A549 (cell line): ENCODE measurements at regions not wholly inside any gene's neighbourhood (a gene's known extent, or its start where the extent isn't known, plus 50 kb on each side); places are given as distances from the start of the nearest gene placed in this dataset.

Experiments
- ATAC-seq, 2 experiments: fragments of 200-7000 bp in 1 of 2; fragments of >200 bp in 1 of 2; cut with Nextera tagmentation in 1 of 2; cut with Tn5 transposase in 1 of 2; 3 replicates each; pipeline versions ENCODE4 v1.8.0 to v1.9.1; 2018 to 2020; ENCODE audit warnings: mild to moderate bottlenecking in 1 of 2, moderate library complexity in 1 of 2
- CTCF ChIA-PET: fragments of 300-600 bp; sonication (Branson Sonifier 250); formaldehyde crosslinking; extraction: SDS; loops from one replicate; lab custom pipeline; 2021; ENCODE audit warnings: antibody characterized with exemption, inconsistent platforms; lab: Yijun Ruan, JAX
- POLR2A ChIA-PET: fragments of 350-600 bp; formaldehyde crosslinking; extraction: SDS; loops from one replicate; lab custom pipeline; 2021; ENCODE audit warnings: antibody characterized with exemption, inconsistent platforms; lab: Yijun Ruan, JAX
- DNase-seq, 2 experiments: peaks; one replicate each; pipeline versions ENCODE4 v3.0.0 to v3.0.0-alpha.2; 2011 to 2016; ENCODE audit warnings: low read depth in 1 of 2, low spot score in 1 of 2
- FAIRE-seq: peaks from 2 replicates; lab custom pipeline; 2011; peaks lifted over from hg19 to GRCh38; lab: Jason Lieb, UNC
- H3K27ac ChIP-seq, 2 experiments: fragments of >200 bp; sonication (Bioruptor Twin); formaldehyde crosslinking; 3 replicates each; pipeline ENCODE4 v1.5.1; 2016 to 2017
- H3K4me1 ChIP-seq: fragments of >200 bp; sonication (Bioruptor Twin); formaldehyde crosslinking; 3 replicates; pipeline ENCODE4 v1.6.1; 2016
- H3K4me2 ChIP-seq: fragments of >200 bp; sonication (Bioruptor Twin); formaldehyde crosslinking; 3 replicates; pipeline ENCODE4 v1.6.1; 2016
- H3K4me3 ChIP-seq: fragments of >200 bp; sonication (Bioruptor Twin); formaldehyde crosslinking; 3 replicates; pipeline ENCODE4 v1.5.1; 2016
- H3K9me3 ChIP-seq: fragments of >200 bp; sonication (Bioruptor Twin); formaldehyde crosslinking; 3 replicates; pipeline ENCODE4 v1.6.1; 2016
- BHLHE40 ChIP-seq: IDR thresholded peaks from 2 replicates; pipeline ENCODE4 v1.6.1; 2012; ENCODE audit warnings: low read depth, low read length, inconsistent platforms
- CEBPB ChIP-seq, 2 experiments: fragments of >200 bp in 1 of 2; sonication (Bioruptor Twin) in 1 of 2; formaldehyde crosslinking in 1 of 2; IDR thresholded peaks; 2 replicates each; pipeline ENCODE4 v1.6.1; 2012 to 2016
- CHD4 ChIP-seq: fragments of 200-600 bp; sonication (generic); IDR thresholded peaks from 2 replicates; pipeline ENCODE4 v1.6.1; 2016; ENCODE audit warnings: antibody characterized with exemption, mild to moderate bottlenecking, borderline replicate concordance
- EP300 ChIP-seq, 2 experiments: fragments of >200 bp; sonication (Bioruptor Twin); formaldehyde crosslinking; IDR thresholded peaks; 2 replicates in 1 of 2; 3 replicates in 1 of 2; pipeline ENCODE4 v1.6.1; 2016 to 2017
- FOSB ChIP-seq: fragments of 250-450 bp; sonication (Bioruptor Pico); IDR thresholded peaks from 2 replicates; pipeline ENCODE4 v1.5.0; 2020; ENCODE audit warnings: mild to moderate bottlenecking, moderate library complexity
- FOSL2 ChIP-seq, 2 experiments: fragments of 450-650 bp in 1 of 2; fragments of >200 bp in 1 of 2; sonication (Bioruptor Twin) in 1 of 2; formaldehyde crosslinking; IDR thresholded peaks; 2 replicates each; pipeline versions ENCODE4 v1.5.0 to v1.6.1; 2016 to 2020; ENCODE audit warnings: mild to moderate bottlenecking in 1 of 2, moderate library complexity in 1 of 2
- GATA3 ChIP-seq: IDR thresholded peaks from 2 replicates; pipeline ENCODE4 v1.6.1; 2012; ENCODE audit warnings: borderline replicate concordance
- HDAC2 ChIP-seq: fragments of 200-600 bp; sonication (generic); IDR thresholded peaks from 2 replicates; pipeline ENCODE4 v1.6.1; 2016
- HOXB13 ChIP-seq: fragments of 250-450 bp; sonication (Bioruptor Pico); IDR thresholded peaks from 2 replicates; pipeline ENCODE4 v1.5.0; 2020; ENCODE audit warnings: low read depth, mild to moderate bottlenecking, moderate library complexity
- JUN ChIP-seq, 2 experiments: fragments of >200 bp; sonication (Bioruptor Twin); formaldehyde crosslinking; IDR thresholded peaks; 2 replicates in 1 of 2; 3 replicates in 1 of 2; pipeline ENCODE4 v1.6.1; 2016 to 2017
- KDM1A ChIP-seq: fragments of 200-600 bp; sonication (generic); IDR thresholded peaks from 2 replicates; pipeline ENCODE4 v1.6.1; 2016; ENCODE audit warnings: low read depth, mild to moderate bottlenecking
- MAFK ChIP-seq: fragments of 450-650 bp; IDR thresholded peaks from 2 replicates; pipeline ENCODE4 v1.6.1; 2014; ENCODE audit not compliant: partially characterized antibody
- MYC ChIP-seq: IDR thresholded peaks from 2 replicates; pipeline ENCODE4 v1.6.1; 2012; ENCODE audit warnings: mild to moderate bottlenecking, inconsistent platforms, low read length, improper control_type of control experiment, borderline replicate concordance
- NFE2L2 ChIP-seq: fragments of 150-350 bp; conservative IDR thresholded peaks from 2 replicates; pipeline ENCODE4 v1.6.1; 2014; ENCODE audit warnings: low read length
- POLR2A ChIP-seq: IDR thresholded peaks from 2 replicates; pipeline ENCODE4 v1.6.1; 2012; ENCODE audit warnings: mild to moderate bottlenecking, low read length
- ZC3H11A ChIP-seq: fragments of 450-650 bp; IDR thresholded peaks from 2 replicates; pipeline ENCODE4 v1.6.1; 2014; ENCODE audit warnings: antibody characterized with exemption, mild to moderate bottlenecking
- ZFP36 ChIP-seq: fragments of 450-650 bp; IDR thresholded peaks from 2 replicates; pipeline ENCODE4 v1.6.1; 2014; ENCODE audit warnings: borderline replicate concordance; ENCODE audit not compliant: partially characterized antibody
- ZNF302 ChIP-seq: fragments of 250-450 bp; sonication (Bioruptor Pico); IDR thresholded peaks from 2 replicates; pipeline ENCODE4 v1.9.0; 2021; ENCODE audit warnings: inconsistent platforms, mild to moderate bottlenecking, moderate library complexity
- WGBS: methylation state at CpG from one replicate; pipeline ENCODE4 v1.1.6; 2017; ENCODE audit errors: missing lambda C conversion rate; 5-methylcytosine and 5-hydroxymethylcytosine counted together
- TF ChIP-seq, protein P1 (sequence below): fragments of 150-350 bp; IDR thresholded peaks from 2 replicates; pipeline ENCODE4 v1.6.1; 2014; ENCODE audit warnings: low read depth, mild to moderate bottlenecking, low read length
- TF ChIP-seq, protein P2 (sequence below): fragments of 250-450 bp; sonication (Bioruptor Pico); IDR thresholded peaks from 2 replicates; pipeline ENCODE4 v1.5.0; 2020; ENCODE audit warnings: low read depth, mild to moderate bottlenecking, moderate library complexity
- TF ChIP-seq, protein P3 (sequence below): IDR thresholded peaks from 2 replicates; pipeline ENCODE4 v1.6.1; 2012
- TF ChIP-seq, protein P4 (sequence below): fragments of 450-650 bp; IDR thresholded peaks from 2 replicates; pipeline ENCODE4 v1.6.1; 2014; ENCODE audit warnings: antibody characterized with exemption
- TF ChIP-seq, protein P5 (sequence below): fragments of >200 bp; sonication (Bioruptor Twin); formaldehyde crosslinking; IDR thresholded peaks from 2 replicates; pipeline ENCODE4 v1.6.1; 2016
- TF ChIP-seq, protein P6 (sequence below): fragments of >200 bp; sonication (Bioruptor Twin); formaldehyde crosslinking; IDR thresholded peaks from 3 replicates; pipeline ENCODE4 v1.5.1; 2016

DNA sequence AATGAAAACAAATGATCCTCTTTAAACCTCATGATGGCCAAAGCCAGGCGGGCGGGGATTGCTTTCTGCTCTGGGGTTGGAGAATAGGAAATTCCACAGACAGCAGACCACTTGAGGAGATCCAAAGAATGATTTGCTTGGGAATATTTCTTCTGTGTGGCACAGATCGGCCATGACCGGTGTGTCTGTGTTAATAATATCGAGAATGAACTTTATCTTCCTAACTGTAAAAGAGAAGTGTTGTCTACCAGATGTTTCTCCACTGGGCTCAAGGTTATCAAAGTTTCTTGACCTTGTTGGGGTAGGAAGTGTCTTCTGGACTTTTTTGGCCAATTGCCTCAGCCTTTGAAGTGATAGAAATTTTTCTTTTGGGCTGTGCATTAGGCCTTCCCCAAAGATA, 186.6 kb upstream of the ZFHX3 start:
- ATAC-seq (no peak), FAIRE-seq (no peak), DNase-seq (no peak)
- H3K9me3 ChIP-seq: no peaks in the 10 kb centered on the region
- ChIA-PET POLR2A (no interaction called here), CTCF (no interaction called here)
- H3K27ac ChIP-seq: no peak overlapping the region
- WGBS: 98% methylated on average over 5 of the region's 5 CpGs
- peaks cover 18% of the 10 kb centered on the region for H3K4me1 ChIP-seq
- no peak overlapping the region for H3K4me2 ChIP-seq
- no peak overlapping the region for H3K4me3 ChIP-seq
- TF ChIP-seq, protein P1, sequence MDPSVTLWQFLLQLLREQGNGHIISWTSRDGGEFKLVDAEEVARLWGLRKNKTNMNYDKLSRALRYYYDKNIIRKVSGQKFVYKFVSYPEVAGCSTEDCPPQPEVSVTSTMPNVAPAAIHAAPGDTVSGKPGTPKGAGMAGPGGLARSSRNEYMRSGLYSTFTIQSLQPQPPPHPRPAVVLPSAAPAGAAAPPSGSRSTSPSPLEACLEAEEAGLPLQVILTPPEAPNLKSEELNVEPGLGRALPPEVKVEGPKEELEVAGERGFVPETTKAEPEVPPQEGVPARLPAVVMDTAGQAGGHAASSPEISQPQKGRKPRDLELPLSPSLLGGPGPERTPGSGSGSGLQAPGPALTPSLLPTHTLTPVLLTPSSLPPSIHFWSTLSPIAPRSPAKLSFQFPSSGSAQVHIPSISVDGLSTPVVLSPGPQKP: no peak
- TF ChIP-seq NFE2L2: no peak
- no peak for TF ChIP-seq HOXB13 (CRISPR knock-in tag)
- TF ChIP-seq MYC: no peak
- TF ChIP-seq ZNF302 (CRISPR knock-in tag): no peak
- TF ChIP-seq, protein P2, sequence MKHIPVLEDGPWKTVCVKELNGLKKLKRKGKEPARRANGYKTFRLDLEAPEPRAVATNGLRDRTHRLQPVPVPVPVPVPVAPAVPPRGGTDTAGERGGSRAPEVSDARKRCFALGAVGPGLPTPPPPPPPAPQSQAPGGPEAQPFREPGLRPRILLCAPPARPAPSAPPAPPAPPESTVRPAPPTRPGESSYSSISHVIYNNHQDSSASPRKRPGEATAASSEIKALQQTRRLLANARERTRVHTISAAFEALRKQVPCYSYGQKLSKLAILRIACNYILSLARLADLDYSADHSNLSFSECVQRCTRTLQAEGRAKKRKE (CRISPR knock-in tag): no peak
- no peak for TF ChIP-seq CHD4
- no peak for TF ChIP-seq FOSL2 (IDR thresholded peaks at IDR 0.05)
- no peak for TF ChIP-seq FOSL2 (CRISPR knock-in tag; IDR thresholded peaks at IDR 0.05)
- no peak for TF ChIP-seq KDM1A
- TF ChIP-seq, protein P3, sequence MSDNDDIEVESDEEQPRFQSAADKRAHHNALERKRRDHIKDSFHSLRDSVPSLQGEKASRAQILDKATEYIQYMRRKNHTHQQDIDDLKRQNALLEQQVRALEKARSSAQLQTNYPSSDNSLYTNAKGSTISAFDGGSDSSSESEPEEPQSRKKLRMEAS: no peak
- no peak for TF ChIP-seq ZC3H11A
- TF ChIP-seq, protein P4, sequence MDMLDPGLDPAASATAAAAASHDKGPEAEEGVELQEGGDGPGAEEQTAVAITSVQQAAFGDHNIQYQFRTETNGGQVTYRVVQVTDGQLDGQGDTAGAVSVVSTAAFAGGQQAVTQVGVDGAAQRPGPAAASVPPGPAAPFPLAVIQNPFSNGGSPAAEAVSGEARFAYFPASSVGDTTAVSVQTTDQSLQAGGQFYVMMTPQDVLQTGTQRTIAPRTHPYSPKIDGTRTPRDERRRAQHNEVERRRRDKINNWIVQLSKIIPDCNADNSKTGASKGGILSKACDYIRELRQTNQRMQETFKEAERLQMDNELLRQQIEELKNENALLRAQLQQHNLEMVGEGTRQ: no peak
- TF ChIP-seq BHLHE40: no peak
- TF ChIP-seq CEBPB (IDR thresholded peaks at IDR 0.05): no peak
- no peak for TF ChIP-seq FOSB (CRISPR knock-in tag)
- TF ChIP-seq, protein P5, sequence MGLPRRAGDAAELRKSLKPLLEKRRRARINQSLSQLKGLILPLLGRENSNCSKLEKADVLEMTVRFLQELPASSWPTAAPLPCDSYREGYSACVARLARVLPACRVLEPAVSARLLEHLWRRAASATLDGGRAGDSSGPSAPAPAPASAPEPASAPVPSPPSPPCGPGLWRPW: no peak
- TF ChIP-seq EP300 (IDR thresholded peaks at IDR 0.05): no peak
- TF ChIP-seq ZFP36: no peak

DNA sequence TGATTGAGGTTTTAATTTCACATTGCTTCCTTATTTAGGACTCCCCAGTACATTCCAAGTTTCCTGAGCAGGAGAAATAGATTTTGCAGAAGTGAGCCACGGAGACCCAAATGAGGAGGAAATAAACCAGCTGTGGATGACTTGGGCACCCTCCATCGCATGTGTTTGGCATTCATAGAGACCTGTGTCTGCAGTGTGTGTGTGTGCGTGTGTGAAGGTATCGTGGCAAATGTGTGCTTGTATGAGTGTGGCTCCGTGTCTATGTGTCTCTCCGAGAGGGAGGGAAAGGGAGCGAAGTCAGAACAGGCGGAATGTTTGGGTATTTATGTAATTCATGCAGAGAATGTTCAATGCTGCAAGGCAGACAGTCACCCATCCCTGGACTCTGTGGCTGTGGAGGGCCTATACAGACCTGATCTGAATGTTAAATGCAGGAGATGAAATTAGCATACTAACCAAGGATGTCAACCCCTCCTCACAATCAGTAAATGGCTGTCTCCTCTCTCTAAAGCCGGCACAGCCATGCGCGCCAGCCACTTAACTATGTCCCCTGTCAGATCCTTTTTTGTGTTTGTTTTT, 186.0 kb upstream of the ZFHX3 start:
- ATAC-seq: no peak
- no peak for TF ChIP-seq GATA3
- TF ChIP-seq MAFK: no peak
- no peak for TF ChIP-seq HDAC2
- no peak for TF ChIP-seq FOSL2 (IDR thresholded peaks at IDR 0.05)
- no peak for TF ChIP-seq FOSL2 (CRISPR knock-in tag; IDR thresholded peaks at IDR 0.05)
- TF ChIP-seq, protein P2 (CRISPR knock-in tag): no peak
- no peak for TF ChIP-seq ZC3H11A
- TF ChIP-seq JUN (IDR thresholded peaks at IDR 0.05): no peak
- TF ChIP-seq POLR2A: no peak
- TF ChIP-seq, protein P6, sequence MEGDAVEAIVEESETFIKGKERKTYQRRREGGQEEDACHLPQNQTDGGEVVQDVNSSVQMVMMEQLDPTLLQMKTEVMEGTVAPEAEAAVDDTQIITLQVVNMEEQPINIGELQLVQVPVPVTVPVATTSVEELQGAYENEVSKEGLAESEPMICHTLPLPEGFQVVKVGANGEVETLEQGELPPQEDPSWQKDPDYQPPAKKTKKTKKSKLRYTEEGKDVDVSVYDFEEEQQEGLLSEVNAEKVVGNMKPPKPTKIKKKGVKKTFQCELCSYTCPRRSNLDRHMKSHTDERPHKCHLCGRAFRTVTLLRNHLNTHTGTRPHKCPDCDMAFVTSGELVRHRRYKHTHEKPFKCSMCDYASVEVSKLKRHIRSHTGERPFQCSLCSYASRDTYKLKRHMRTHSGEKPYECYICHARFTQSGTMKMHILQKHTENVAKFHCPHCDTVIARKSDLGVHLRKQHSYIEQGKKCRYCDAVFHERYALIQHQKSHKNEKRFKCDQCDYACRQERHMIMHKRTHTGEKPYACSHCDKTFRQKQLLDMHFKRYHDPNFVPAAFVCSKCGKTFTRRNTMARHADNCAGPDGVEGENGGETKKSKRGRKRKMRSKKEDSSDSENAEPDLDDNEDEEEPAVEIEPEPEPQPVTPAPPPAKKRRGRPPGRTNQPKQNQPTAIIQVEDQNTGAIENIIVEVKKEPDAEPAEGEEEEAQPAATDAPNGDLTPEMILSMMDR: no peak
- TF ChIP-seq, all 56 proteins: peak for 0
- CTCF ChIA-PET: interaction anchor here (0.6 kb wide), 1 partner anchor 182 kb away, joined by 3 read pairs; no protein-coding TSS in a partner anchor
- POLR2A ChIA-PET: no interaction called here
- FAIRE-seq (no peak), DNase-seq (no peak)
- Histone ChIP-seq H3K4me1 (peaks cover 18% of the 10 kb centered on the region), H3K4me3 (no peak overlapping the region), H3K9me3 (no peaks in the 10 kb centered on the region), H3K4me2 (no peak overlapping the region), H3K27ac (no peak overlapping the region)
- WGBS: 94% methylated on average over 11 of the region's 11 CpGs
